SK-N-SH (cell line): ENCODE measurements at regions not wholly inside any gene's neighbourhood (a gene's known extent, or its start where the extent isn't known, plus 50 kb on each side); places are given as distances from the start of the nearest gene placed in this dataset.
"Not testable (repeated sequence)": the region's sequence is repeated elsewhere in the genome, so short reads cannot be mapped to it uniquely, and the experiment has no call there.

Source experiments
- CTCF ChIA-PET: fragments of 300-600, 350-600 bp; formaldehyde crosslinking; extraction: SDS; loops from one replicate; lab custom pipeline; 2021; lab: Yijun Ruan, JAX
- POLR2A ChIA-PET: fragments of 350-600 bp; sonication (Branson Sonifier 250); formaldehyde crosslinking; extraction: SDS; loops from one replicate; lab custom pipeline; 2020; ENCODE audit warnings: antibody characterized with exemption, inconsistent platforms; lab: Yijun Ruan, JAX
- DNase-seq: peaks from one replicate; pipeline ENCODE4 v3.0.0; 2012
- H2AFZ ChIP-seq: fragments of 200-600 bp; sonication (generic); 2 replicates; pipeline ENCODE4 v1.8.1; 2016; ENCODE audit warnings: antibody characterized with exemption, mild to moderate bottlenecking, low read depth
- H3F3A ChIP-seq: fragments of 200-600 bp; sonication (generic); replicated peaks from 2 replicates; pipeline ENCODE3; 2016; ENCODE audit warnings: antibody characterized with exemption, mild to moderate bottlenecking; ENCODE audit not compliant: insufficient read depth
- H3K27ac ChIP-seq, 2 experiments: fragments of 200-500 bp in 1 of 2; fragments of 200-600 bp in 1 of 2; sonication (Bioruptor generic) in 1 of 2; sonication (generic), shearing (Covaris generic) in 1 of 2; 2 replicates each; pipeline versions ENCODE4 v1.5.1 to v1.6.1; 2014 to 2016; ENCODE audit warnings: low read depth in 2 of 2, inconsistent platforms in 1 of 2, low read length in 1 of 2, mild to moderate bottlenecking in 1 of 2, mixed read lengths in 1 of 2
- H3K27me3 ChIP-seq: fragments of 200-600 bp; sonication (generic), shearing (Covaris generic); 2 replicates; pipeline ENCODE4 v1.6.1; 2016; ENCODE audit warnings: mixed run types; ENCODE audit not compliant: insufficient read depth
- H3K36me3 ChIP-seq, 2 experiments: fragments of 200-500 bp in 1 of 2; fragments of 200-600 bp in 1 of 2; sonication (Bioruptor generic) in 1 of 2; sonication (generic) in 1 of 2; replicated peaks in 1 of 2; 2 replicates each; pipeline versions ENCODE3 to v1.5.1; 2014 to 2016; ENCODE audit warnings: low read length in 1 of 2, mild to moderate bottlenecking in 1 of 2; ENCODE audit not compliant: insufficient read depth in 2 of 2, control insufficient read depth in 1 of 2
- H3K4me1 ChIP-seq, 2 experiments: fragments of 200-500 bp in 1 of 2; fragments of 200-600 bp in 1 of 2; sonication (Bioruptor generic) in 1 of 2; sonication (generic), shearing (Covaris generic) in 1 of 2; 2 replicates each; pipeline versions ENCODE4 v1.5.1 to v1.6.1; 2014 to 2016; ENCODE audit warnings: low read depth in 1 of 2, low read length in 1 of 2, mixed run types in 1 of 2; ENCODE audit not compliant: insufficient read depth in 2 of 2, control insufficient read depth in 1 of 2
- H3K4me2 ChIP-seq: fragments of 200-600 bp; sonication (generic), shearing (Covaris generic); 2 replicates; pipeline ENCODE4 v1.6.1; 2017; ENCODE audit warnings: mixed run types
- H3K4me3 ChIP-seq, 2 experiments: fragments of 200-500 bp in 1 of 2; fragments of 200-600 bp in 1 of 2; sonication (Bioruptor generic) in 1 of 2; sonication (generic), shearing (Covaris generic) in 1 of 2; 2 replicates each; pipeline versions ENCODE4 v1.5.1 to v1.8.1; 2014 to 2016; ENCODE audit warnings: low read depth in 2 of 2, inconsistent platforms in 1 of 2, low read length in 1 of 2, mild to moderate bottlenecking in 1 of 2, mixed read lengths in 1 of 2, moderate library complexity in 1 of 2
- H3K79me2 ChIP-seq: fragments of 200-600 bp; sonication (generic); 2 replicates; pipeline ENCODE4 v1.8.1; 2017; ENCODE audit warnings: mild to moderate bottlenecking; ENCODE audit not compliant: insufficient read depth
- H3K9ac ChIP-seq: fragments of 200-600 bp; sonication (generic); 2 replicates; pipeline ENCODE4 v1.6.1; 2017; ENCODE audit warnings: mixed run types
- H3K9me2 ChIP-seq: fragments of 200-600 bp; sonication (generic); 2 replicates; pipeline ENCODE4 v1.6.1; 2017; ENCODE audit warnings: mixed run types
- H3K9me3 ChIP-seq: fragments of 200-600 bp; sonication (generic); 2 replicates; pipeline ENCODE4 v1.6.1; 2017; ENCODE audit warnings: mixed run types, mild to moderate bottlenecking, moderate library complexity
- H4K20me1 ChIP-seq: fragments of 200-600 bp; sonication (generic); 2 replicates; pipeline ENCODE4 v1.6.1; 2017; ENCODE audit warnings: mild to moderate bottlenecking, mixed run types; ENCODE audit not compliant: insufficient read depth
- EP300 ChIP-seq, 2 experiments: IDR thresholded peaks; 2 replicates each; pipeline versions ENCODE4 v1.4.0 to v1.6.1; 2012; ENCODE audit warnings: borderline replicate concordance in 1 of 2, low read depth in 1 of 2, low read length in 1 of 2
- EZH2phosphoT487 ChIP-seq: fragments of 200-600 bp; sonication (generic); IDR thresholded peaks from 2 replicates; pipeline ENCODE4 v1.6.1; 2017; ENCODE audit warnings: low read depth, mixed run types, mild to moderate bottlenecking, antibody characterized with exemption, moderate library complexity, borderline replicate concordance
- FOSL2 ChIP-seq: IDR thresholded peaks from 2 replicates; pipeline ENCODE4 v1.4.0; 2012; ENCODE audit warnings: low read depth, mild to moderate bottlenecking, moderate library complexity, borderline replicate concordance
- FOXJ3 ChIP-seq: sonication (generic); formaldehyde crosslinking; IDR thresholded peaks from 2 replicates; pipeline ENCODE4 v1.5.1; 2020; ENCODE audit warnings: mild to moderate bottlenecking, missing genetic modification reagents
- FOXM1 ChIP-seq: IDR thresholded peaks from 2 replicates; pipeline ENCODE4 v1.4.0; 2012; ENCODE audit warnings: low read depth, mild to moderate bottlenecking
- GATA2 ChIP-seq: sonication (generic); formaldehyde crosslinking; IDR thresholded peaks from 2 replicates; pipeline ENCODE4 v1.5.0; 2020; ENCODE audit warnings: mild to moderate bottlenecking, missing genetic modification reagents
- NFIC ChIP-seq: IDR thresholded peaks from 2 replicates; pipeline ENCODE4 v1.4.0; 2012; ENCODE audit warnings: borderline replicate concordance
- RAD21 ChIP-seq: IDR thresholded peaks from 2 replicates; pipeline ENCODE4 v1.6.1; 2012; ENCODE audit warnings: mild to moderate bottlenecking, low read length
- RFX5 ChIP-seq: IDR thresholded peaks from 2 replicates; pipeline ENCODE4 v1.6.1; 2012; ENCODE audit warnings: mild to moderate bottlenecking, improper control_type of control experiment, low read length
- RXRA ChIP-seq: IDR thresholded peaks from 2 replicates; pipeline ENCODE4 v1.4.0; 2012; ENCODE audit warnings: low read depth, mild to moderate bottlenecking, borderline replicate concordance
- TCF12 ChIP-seq: IDR thresholded peaks from 2 replicates; pipeline ENCODE4 v1.4.0; 2012
- WGBS: methylation state at CpG from one replicate; pipeline ENCODE4 v1.1.6; 2017; ENCODE audit warnings: low lambda C conversion rate; 5-methylcytosine and 5-hydroxymethylcytosine counted together
- TF ChIP-seq, protein P1 (sequence below): IDR thresholded peaks from 2 replicates; pipeline ENCODE4 v1.4.0; 2012; ENCODE audit warnings: low read depth, borderline replicate concordance

- H3K4me2 ChIP-seq, H3K4me3 ChIP-seq, POLR2A ChIA-PET, H3K27me3 ChIP-seq, H3K36me3 ChIP-seq, H2AFZ ChIP-seq, H3K9ac ChIP-seq, H3K9me2 ChIP-seq, H3K4me1 ChIP-seq, H3K9me3 ChIP-seq, H3K79me2 ChIP-seq, H3F3A ChIP-seq, CTCF ChIA-PET, H4K20me1 ChIP-seq, H3K27ac ChIP-seq, DNase-seq: not testable (repeated sequence)
- WGBS: 36% methylated on average over 1 of the region's 1 CpG
Observed at GRCh38 chr10:30740774-30741173, 111.2 kb upstream of the LYZL2 start.

DNA sequence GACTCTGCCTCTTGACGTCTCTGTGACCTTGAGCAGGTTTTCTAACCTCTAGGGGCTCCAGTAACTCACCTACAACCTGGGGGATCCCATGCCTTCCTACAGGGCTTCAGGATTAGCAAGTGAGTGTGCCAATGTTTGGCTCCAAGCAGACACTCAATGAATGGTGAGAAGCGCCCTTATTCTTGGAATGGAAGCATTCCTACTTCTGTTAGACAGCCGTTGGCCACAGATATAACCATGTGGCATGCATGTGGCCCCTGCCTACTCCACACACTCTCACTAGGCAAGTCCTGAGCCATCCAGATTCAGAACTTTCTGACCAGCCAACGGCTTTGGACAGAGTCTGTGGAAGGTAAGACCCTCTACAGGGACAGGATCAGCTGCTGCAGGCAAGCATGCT, 108.9 kb upstream of the LYZL2 start:
- Histone ChIP-seq H3K79me2 (no peaks in the 10 kb centered on the region), H4K20me1 (no peaks in the 10 kb centered on the region), H3K27me3 (no peaks in the 10 kb centered on the region), H3K36me3 (no peaks in the 10 kb centered on the region), H3K9me2 (no peaks in the 10 kb centered on the region), H3F3A (no peaks in the 10 kb centered on the region), H3K4me1 (0 out of 4 replicates have a peak, but pooled peaks cover 0 to 5% of the 10 kb centered on the region in 2 experiments), H3K9me3 (no peaks in the 10 kb centered on the region), H3K27ac (no peak overlapping the region), H3K4me2 (no peak overlapping the region), H3K9ac (no peak overlapping the region), H2AFZ (no peak overlapping the region), H3K4me3 (no peak overlapping the region)
- WGBS: 82% methylated on average over 4 of the region's 4 CpGs
- POLR2A ChIA-PET: no interaction called here
- no peak for DNase-seq
- no peak for TF ChIP-seq RXRA
- no peak for TF ChIP-seq FOSL2
- TF ChIP-seq, protein P1, sequence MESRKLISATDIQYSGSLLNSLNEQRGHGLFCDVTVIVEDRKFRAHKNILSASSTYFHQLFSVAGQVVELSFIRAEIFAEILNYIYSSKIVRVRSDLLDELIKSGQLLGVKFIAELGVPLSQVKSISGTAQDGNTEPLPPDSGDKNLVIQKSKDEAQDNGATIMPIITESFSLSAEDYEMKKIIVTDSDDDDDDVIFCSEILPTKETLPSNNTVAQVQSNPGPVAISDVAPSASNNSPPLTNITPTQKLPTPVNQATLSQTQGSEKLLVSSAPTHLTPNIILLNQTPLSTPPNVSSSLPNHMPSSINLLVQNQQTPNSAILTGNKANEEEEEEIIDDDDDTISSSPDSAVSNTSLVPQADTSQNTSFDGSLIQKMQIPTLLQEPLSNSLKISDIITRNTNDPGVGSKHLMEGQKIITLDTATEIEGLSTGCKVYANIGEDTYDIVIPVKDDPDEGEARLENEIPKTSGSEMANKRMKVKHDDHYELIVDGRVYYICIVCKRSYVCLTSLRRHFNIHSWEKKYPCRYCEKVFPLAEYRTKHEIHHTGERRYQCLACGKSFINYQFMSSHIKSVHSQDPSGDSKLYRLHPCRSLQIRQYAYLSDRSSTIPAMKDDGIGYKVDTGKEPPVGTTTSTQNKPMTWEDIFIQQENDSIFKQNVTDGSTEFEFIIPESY: no peak
- no peak for TF ChIP-seq EP300 (IDR thresholded peaks at IDR 0.05; ENCODE audit: borderline replicate concordance in 1 of 2, low read depth in 1 of 2, low read length in 1 of 2)
- no peak for TF ChIP-seq RFX5
- TF ChIP-seq FOXJ3 (CRISPR knock-in tag): no peak
- CTCF ChIA-PET: interaction anchor here (1.6 kb wide), 1 partner anchor 14 kb away, joined by 4 read pairs; no protein-coding TSS in a partner anchor

- 100% methylated on average over 4 of the region's 11 CpGs for WGBS
- Histone ChIP-seq H3F3A (no peaks in the 10 kb centered on the region), H3K9me3 (no peaks in the 10 kb centered on the region), H4K20me1 (no peaks in the 10 kb centered on the region), H3K9me2 (no peaks in the 10 kb centered on the region), H3K27ac (no peak overlapping the region), H3K4me2 (no peak overlapping the region), H3K4me3 (no peak overlapping the region), H3K9ac (no peak overlapping the region), H3K79me2 (no peaks in the 10 kb centered on the region), H2AFZ (no peak overlapping the region), H3K36me3 (no peaks in the 10 kb centered on the region), H3K4me1 (0 out of 4 replicates have a peak, but pooled peaks cover 0 to 5% of the 10 kb centered on the region in 2 experiments), H3K27me3 (no peaks in the 10 kb centered on the region)
- CTCF ChIA-PET: interaction anchor here (1.6 kb wide), 1 partner anchor 14 kb away, joined by 4 read pairs; no protein-coding TSS in a partner anchor
- no peak for DNase-seq
- TF ChIP-seq RAD21 (no peak), TCF12 (no peak), FOXM1 (no peak), NFIC (no peak), FOXJ3 (CRISPR knock-in tag) (no peak), EZH2phosphoT487 (no peak), GATA2 (no peak), RXRA (no peak), EP300 (IDR thresholded peaks at IDR 0.05; ENCODE audit: borderline replicate concordance in 1 of 2, low read depth in 1 of 2, low read length in 1 of 2) (no peak)
- POLR2A ChIA-PET: no interaction called here
Observed at GRCh38 chr10:30737931-30738391, 108.4 kb upstream of the LYZL2 start.
